Osteocyte (in vitro differentiated cells): ENCODE measurements at regions not wholly inside any gene's neighbourhood (a gene's known extent, or its start where the extent isn't known, plus 50 kb on each side); places are given as distances from the start of the nearest gene placed in this dataset.

Experiments
- DNase-seq: peaks from one replicate; pipeline ENCODE4 v3.0.0; 2021; ENCODE audit warnings: mixed read lengths; ENCODE audit not compliant: unreplicated experiment; ENCODE audit errors: extremely low spot score
- H3K27ac Mint-ChIP-seq: one replicate; pipeline ENCODE4 v1.8.0; 2021; ENCODE audit warnings: mild to moderate bottlenecking, mixed read lengths; ENCODE audit not compliant: unreplicated experiment
- H3K27me3 Mint-ChIP-seq: one replicate; pipeline ENCODE4 v1.8.0; 2021; ENCODE audit warnings: mixed read lengths; ENCODE audit not compliant: unreplicated experiment
- H3K36me3 Mint-ChIP-seq: one replicate; pipeline ENCODE4 v1.8.0; 2021; ENCODE audit warnings: mixed read lengths; ENCODE audit not compliant: unreplicated experiment
- H3K4me1 Mint-ChIP-seq: one replicate; pipeline ENCODE4 v1.8.0; 2021; ENCODE audit warnings: mixed read lengths; ENCODE audit not compliant: unreplicated experiment
- H3K4me3 Mint-ChIP-seq: one replicate; pipeline ENCODE4 v1.8.0; 2021; ENCODE audit warnings: mild to moderate bottlenecking, moderate library complexity, mixed read lengths; ENCODE audit not compliant: unreplicated experiment
- H3K9me3 Mint-ChIP-seq: one replicate; pipeline ENCODE4 v1.8.0; 2021; ENCODE audit warnings: mixed read lengths; ENCODE audit not compliant: unreplicated experiment
- TF ChIP-seq, protein P1 (sequence below): fragments of 200-600 bp; sonication (generic); IDR thresholded peaks from 2 replicates; pipeline ENCODE4 v1.5.0; 2021; ENCODE audit warnings: antibody characterized with exemption, mild to moderate bottlenecking, moderate library complexity

DNA sequence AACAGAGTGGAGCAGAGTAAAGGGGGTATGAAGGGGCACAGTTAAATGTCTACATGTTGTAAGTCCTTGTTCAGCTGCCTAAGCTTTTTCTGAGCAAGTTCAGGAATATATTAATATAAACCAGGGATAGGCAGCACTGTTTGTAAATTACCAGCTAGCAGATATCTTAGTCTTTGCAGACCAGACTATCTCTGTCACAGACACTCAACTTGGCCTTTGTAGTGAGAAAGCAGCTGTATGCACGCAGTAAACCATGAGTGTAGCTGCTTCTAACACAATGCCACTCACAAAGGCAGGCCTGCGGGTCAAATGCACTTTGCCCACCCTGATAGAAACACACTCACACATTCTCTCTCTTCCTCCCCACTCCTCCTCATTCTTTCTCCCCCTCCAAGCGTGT lies 1016.9 kb downstream of the UQCRFS1 start:
- peaks cover 34% of the 10 kb centered on the region for H3K9me3 Mint-ChIP-seq
- TF ChIP-seq, protein P1, sequence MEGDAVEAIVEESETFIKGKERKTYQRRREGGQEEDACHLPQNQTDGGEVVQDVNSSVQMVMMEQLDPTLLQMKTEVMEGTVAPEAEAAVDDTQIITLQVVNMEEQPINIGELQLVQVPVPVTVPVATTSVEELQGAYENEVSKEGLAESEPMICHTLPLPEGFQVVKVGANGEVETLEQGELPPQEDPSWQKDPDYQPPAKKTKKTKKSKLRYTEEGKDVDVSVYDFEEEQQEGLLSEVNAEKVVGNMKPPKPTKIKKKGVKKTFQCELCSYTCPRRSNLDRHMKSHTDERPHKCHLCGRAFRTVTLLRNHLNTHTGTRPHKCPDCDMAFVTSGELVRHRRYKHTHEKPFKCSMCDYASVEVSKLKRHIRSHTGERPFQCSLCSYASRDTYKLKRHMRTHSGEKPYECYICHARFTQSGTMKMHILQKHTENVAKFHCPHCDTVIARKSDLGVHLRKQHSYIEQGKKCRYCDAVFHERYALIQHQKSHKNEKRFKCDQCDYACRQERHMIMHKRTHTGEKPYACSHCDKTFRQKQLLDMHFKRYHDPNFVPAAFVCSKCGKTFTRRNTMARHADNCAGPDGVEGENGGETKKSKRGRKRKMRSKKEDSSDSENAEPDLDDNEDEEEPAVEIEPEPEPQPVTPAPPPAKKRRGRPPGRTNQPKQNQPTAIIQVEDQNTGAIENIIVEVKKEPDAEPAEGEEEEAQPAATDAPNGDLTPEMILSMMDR = no peak
- no peaks in the 10 kb centered on the region for H3K36me3 Mint-ChIP-seq
- no peak overlapping the region for H3K4me3 Mint-ChIP-seq
- no peak overlapping the region for H3K27ac Mint-ChIP-seq
- H3K27me3 Mint-ChIP-seq = no peaks in the 10 kb centered on the region
- DNase-seq = no peak
- no peaks in the 10 kb centered on the region for H3K4me1 Mint-ChIP-seq

GRCh38 chr19:28185646-28186045 lies 1027.3 kb downstream of the UQCRFS1 start:
- DNase-seq = no peak
- Mint-ChIP-seq H3K27me3 (no peaks in the 10 kb centered on the region), H3K4me3 (no peak overlapping the region), H3K4me1 (no peaks in the 10 kb centered on the region), H3K36me3 (no peaks in the 10 kb centered on the region), H3K27ac (no peak overlapping the region), H3K9me3 (peaks cover 23% of the 10 kb centered on the region)
- TF ChIP-seq, protein P1 = no peak

DNA sequence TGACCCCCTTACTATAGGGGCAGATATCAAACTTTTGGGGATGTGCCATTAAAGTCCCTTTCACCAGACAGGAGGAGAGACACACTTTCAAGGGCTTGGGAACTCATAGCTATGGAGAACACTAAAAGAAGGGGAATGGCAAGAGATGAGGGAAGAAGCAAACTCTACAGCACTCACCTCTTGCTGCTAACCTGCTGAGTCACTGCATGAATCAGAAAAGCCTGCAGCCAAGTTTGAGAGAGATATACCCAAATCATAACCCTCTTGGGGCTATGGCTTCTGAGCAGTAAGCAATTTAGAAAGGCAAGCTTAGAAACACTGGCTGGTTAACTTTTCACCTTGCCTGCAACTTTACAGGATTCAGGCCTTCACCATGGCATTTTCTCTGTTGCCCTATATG lies 1028.0 kb downstream of the UQCRFS1 start:
- TF ChIP-seq, protein P1 = no peak
- DNase-seq = no peak
- Mint-ChIP-seq H3K9me3 (peaks cover 19% of the 10 kb centered on the region), H3K36me3 (no peaks in the 10 kb centered on the region), H3K27ac (no peak overlapping the region), H3K4me1 (no peaks in the 10 kb centered on the region), H3K27me3 (no peaks in the 10 kb centered on the region), H3K4me3 (no peak overlapping the region)

- no peak for DNase-seq
- H3K9me3 Mint-ChIP-seq = peaks cover 44% of the 10 kb centered on the region
- no peak overlapping the region for H3K27ac Mint-ChIP-seq
- H3K4me1 Mint-ChIP-seq = no peaks in the 10 kb centered on the region
- no peaks in the 10 kb centered on the region for H3K36me3 Mint-ChIP-seq
- TF ChIP-seq, protein P1 = no peak
- H3K4me3 Mint-ChIP-seq = no peak overlapping the region
- H3K27me3 Mint-ChIP-seq = no peaks in the 10 kb centered on the region
These were observed 1036.8 kb downstream of the UQCRFS1 start for GRCh38 chr19:28176193-28176592.

DNA sequence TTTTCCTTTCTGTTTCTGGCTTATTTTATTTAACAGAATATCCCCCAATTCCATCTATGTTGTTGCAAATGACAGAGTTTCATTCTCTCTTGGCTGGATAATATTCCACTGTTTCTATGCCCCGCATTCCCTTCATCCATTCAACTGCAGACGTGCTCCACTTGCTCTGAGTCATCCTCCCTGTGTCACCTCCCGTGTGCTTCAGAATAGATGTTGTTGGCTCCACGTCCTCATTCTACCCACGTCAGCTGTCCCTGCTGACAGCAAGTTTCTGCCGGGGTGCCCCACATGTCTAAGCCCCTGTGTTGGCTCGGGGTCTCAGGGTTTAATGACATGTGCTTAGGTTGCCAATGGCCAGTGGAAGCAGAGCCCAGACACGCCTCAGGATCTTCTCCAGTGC lies 1041.0 kb downstream of the UQCRFS1 start:
- peaks cover 33% of the 10 kb centered on the region for H3K9me3 Mint-ChIP-seq
- peaks cover 2% of the 10 kb centered on the region for H3K4me1 Mint-ChIP-seq
- H3K27ac Mint-ChIP-seq = no peak overlapping the region
- TF ChIP-seq, protein P1 = no peak
- DNase-seq = no peak
- H3K27me3 Mint-ChIP-seq = no peaks in the 10 kb centered on the region
- H3K36me3 Mint-ChIP-seq = no peaks in the 10 kb centered on the region
- H3K4me3 Mint-ChIP-seq = no peak overlapping the region
